ENCODE measurements at regions not wholly inside any gene's neighbourhood (a gene's known extent, or its start where the extent isn't known, plus 50 kb on each side); places are given as distances from the start of the nearest gene placed in this dataset.

GRCh38 chr10:125398270-125398669 lies 237.9 kb upstream of the CTBP2 start:
- no peak for TF ChIP-seq CTCF (IDR thresholded peaks at IDR 0.05; ENCODE audit: insufficient read depth, low read depth, low read length, missing control alignments)
- H3K4me3 ChIP-seq (ENCODE audit: low read length), result no peak overlapping the region
- DNase-seq (ENCODE audit: low read depth), result no peak

DNA sequence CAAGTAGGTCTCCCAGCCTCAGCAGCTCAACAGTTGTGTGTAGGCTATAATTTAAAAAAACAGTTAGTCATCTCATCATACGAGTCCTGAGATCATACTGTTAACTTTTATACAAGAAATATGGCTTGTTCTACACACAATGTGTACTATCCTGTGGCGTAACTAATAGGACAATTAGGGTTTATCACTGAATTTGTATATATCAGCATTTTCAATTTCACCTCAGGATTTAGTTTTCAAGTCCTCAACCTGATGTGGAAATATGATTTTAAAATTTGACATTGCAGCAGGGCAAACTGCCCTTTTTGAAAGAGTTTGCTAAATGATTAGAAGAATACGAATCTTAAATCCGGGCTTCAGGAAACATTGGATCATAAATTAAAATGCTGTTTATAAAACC lies 237.2 kb upstream of the CTBP2 start:
- no peak for DNase-seq (ENCODE audit: low read depth)
- TF ChIP-seq CTCF (IDR thresholded peaks at IDR 0.05; ENCODE audit: insufficient read depth, low read depth, low read length, missing control alignments), result no peak
- H3K4me3 ChIP-seq (ENCODE audit: low read length), result no peak overlapping the region

DNA sequence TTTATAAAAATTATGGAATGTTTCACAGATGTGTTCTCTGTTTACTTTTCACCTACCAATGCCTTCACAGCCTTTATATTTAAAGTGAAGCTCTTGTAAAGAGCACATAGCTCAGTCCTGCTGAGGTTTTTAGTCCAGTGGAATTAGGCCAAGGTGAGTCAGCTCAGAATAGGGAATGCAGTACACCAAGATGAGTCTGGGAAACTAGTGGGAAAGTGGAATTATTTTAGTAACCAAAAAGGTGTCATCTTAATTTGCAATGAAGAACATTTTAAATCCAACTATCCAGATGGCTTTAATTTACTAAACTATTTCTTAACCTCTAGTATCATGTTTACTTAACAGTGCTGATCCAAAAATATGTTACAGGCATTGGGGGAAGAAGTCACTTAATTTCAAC lies 236.3 kb upstream of the CTBP2 start:
- no peak for DNase-seq (ENCODE audit: low read depth)
- no peak overlapping the region for H3K4me3 ChIP-seq (ENCODE audit: low read length)

DNA sequence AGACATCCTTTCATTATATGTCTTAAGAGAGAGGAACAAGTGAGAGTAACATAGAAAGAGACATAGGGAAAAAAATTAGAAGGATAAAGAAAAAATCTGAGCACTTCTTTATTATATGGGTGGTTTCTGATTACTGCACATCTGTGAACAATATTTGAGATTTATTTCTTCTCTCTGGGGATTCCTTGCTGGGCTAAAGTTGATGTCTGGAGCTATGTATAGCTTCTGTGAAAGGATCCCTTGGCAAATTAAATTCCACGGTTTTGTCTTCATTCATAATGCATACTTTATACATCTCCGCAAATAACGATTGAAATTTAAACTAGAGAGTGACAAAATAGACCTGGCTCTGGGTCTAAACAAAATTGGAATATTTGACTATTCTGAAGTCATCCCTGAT lies 232.2 kb upstream of the CTBP2 start:
- no peak overlapping the region for H3K4me3 ChIP-seq (ENCODE audit: low read length)
- no peak for DNase-seq (ENCODE audit: low read depth)
- no peak for TF ChIP-seq CTCF (IDR thresholded peaks at IDR 0.05; ENCODE audit: insufficient read depth, low read depth, low read length, missing control alignments)

More for the DNA sequence above, 236.3 kb upstream of the CTBP2 start:
- TF ChIP-seq CTCF (IDR thresholded peaks at IDR 0.05; ENCODE audit: insufficient read depth, low read depth, low read length, missing control alignments), result no peak

- TF ChIP-seq CTCF (IDR thresholded peaks at IDR 0.05; ENCODE audit: insufficient read depth, low read depth, low read length, missing control alignments), result no peak
- DNase-seq (ENCODE audit: low read depth), result no peak
- no peak overlapping the region for H3K4me3 ChIP-seq (ENCODE audit: low read length)
Observed at GRCh38 chr10:125392154-125392553, 231.8 kb upstream of the CTBP2 start.

DNA sequence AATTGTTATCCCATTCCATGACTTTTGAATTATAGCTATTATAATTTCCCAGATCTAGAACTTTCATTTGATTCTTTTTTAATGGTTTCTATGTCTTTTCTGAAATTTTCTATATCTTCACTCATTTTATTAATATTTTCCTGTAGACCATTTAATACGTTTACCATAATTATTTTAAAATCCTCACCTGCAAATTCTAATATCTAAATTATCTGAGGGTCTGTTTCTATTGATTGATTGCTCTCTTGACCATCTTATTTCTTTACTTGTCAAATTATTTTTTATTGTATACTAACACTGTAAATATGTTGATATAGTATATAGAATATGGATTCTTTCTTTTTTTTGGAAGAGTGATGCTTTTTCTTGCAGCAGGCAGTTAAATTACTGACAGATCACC lies 229.3 kb upstream of the CTBP2 start:
- no peak overlapping the region for H3K4me3 ChIP-seq (ENCODE audit: low read length)
- TF ChIP-seq CTCF (IDR thresholded peaks at IDR 0.05; ENCODE audit: insufficient read depth, low read depth, low read length, missing control alignments), result no peak
- no peak for DNase-seq (ENCODE audit: low read depth)

GRCh38 chr10:125379592-125379991 lies 219.2 kb upstream of the CTBP2 start:
- TF ChIP-seq CTCF (IDR thresholded peaks at IDR 0.05; ENCODE audit: insufficient read depth, low read depth, low read length, missing control alignments), result no peak
- no peak for DNase-seq (ENCODE audit: low read depth)
- H3K4me3 ChIP-seq (ENCODE audit: low read length), result no peak overlapping the region

Data from epithelial cell of esophagus (primary cell).